GM19324 (cell line): ENCODE measurements at regions not wholly inside any gene's neighbourhood (a gene's known extent, or its start where the extent isn't known, plus 50 kb on each side); places are given as distances from the start of the nearest gene placed in this dataset.
"Not testable (repeated sequence)": the region's sequence is repeated elsewhere in the genome, so short reads cannot be mapped to it uniquely, and the experiment has no call there.

ENCODE experiments used
- ATAC-seq: cut with Tn5 transposase; IDR thresholded peaks from one replicate; pipeline ENCODE4 v1.9.1; 2021; ENCODE audit warnings: mild to moderate bottlenecking, moderate library complexity; ENCODE audit not compliant: unreplicated experiment, low FRiP score

DNA sequence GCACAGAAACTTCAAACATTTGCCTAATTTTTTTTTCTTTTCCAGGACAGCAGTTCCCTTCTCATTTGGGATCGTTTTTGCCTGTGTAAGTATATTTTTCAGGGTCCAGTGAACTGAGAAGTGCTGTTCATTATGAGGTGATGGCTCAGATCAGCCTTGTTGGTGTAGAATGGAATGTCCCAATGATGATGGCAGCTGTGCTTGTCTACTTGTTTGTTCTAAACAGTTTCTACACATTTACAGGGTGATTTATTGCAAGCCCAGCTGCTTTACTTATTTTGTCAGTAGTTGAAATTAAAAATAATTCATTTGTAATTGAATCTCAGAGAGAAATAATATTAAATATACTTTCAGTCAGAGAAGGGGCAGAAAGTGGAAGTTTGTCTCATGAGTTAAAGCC lies 337.6 kb upstream of the SEMA6A start:
- no peak for ATAC-seq

- ATAC-seq = no peak
Measured at GRCh38 chr5:116911074-116911473, 336.5 kb upstream of the SEMA6A start.

DNA sequence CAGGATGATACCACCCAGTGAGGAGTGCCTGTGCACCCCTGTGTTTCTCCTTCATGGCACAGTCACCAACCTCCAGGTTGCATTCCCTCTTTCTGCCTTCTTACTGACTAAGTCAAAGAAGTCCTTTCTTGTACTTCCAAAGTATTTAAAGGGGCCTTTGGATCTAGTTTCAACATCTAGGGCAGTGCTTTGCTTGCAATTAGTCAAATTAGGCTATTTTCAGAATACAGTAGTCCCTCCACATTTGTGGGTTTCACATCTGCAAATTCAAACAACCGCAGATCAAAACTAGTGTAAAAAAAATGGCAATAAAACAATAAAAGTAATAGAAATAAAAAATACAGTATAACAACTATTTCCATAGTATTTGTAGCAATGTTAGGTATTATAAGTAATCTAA lies 333.9 kb upstream of the SEMA6A start:
- ATAC-seq = peak; percentile 58

GRCh38 chr5:116905885-116906284 lies 331.3 kb upstream of the SEMA6A start:
- ATAC-seq = no peak

DNA sequence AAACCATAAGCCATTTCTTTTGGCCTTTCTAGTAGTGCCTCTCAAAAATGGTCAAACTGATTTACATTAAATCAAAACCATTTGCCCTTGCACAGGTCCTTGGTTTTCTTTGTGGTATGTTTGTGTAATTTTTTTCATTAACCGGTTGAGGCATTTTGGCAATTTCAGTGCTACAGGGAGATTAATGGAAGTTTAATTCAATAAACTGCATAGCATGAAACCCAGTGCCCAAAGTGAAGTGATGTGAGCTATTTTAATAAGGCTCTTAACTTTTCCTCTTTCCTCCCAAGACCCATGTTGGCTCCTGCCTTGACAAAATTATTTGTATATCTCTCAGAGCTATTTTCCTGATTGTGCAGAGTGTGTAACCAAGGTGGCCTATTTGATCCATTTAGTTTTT lies 326.2 kb upstream of the SEMA6A start:
- ATAC-seq = no peak

DNA sequence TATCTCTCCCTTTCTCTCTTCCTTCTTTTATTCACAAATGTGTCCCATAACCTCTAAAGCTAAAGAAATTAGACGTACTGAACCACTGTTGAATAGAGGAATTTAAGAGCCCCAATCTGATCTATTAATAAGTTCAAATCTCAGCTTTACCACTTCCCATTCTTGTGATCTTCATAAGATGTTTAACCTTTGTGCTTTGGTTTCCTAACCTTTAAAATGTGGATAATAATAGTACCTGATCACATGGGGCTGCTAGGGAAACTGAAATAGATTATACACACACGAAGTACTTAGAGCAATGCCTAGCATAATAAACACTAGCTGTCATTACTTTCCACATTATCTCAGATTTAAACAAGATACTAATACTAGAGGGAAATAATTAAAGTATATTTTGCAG lies 324.3 kb upstream of the SEMA6A start:
- ATAC-seq = peak; percentile 67

GRCh38 chr5:116897291-116897690 lies 322.7 kb upstream of the SEMA6A start:
- ATAC-seq = no peak

DNA sequence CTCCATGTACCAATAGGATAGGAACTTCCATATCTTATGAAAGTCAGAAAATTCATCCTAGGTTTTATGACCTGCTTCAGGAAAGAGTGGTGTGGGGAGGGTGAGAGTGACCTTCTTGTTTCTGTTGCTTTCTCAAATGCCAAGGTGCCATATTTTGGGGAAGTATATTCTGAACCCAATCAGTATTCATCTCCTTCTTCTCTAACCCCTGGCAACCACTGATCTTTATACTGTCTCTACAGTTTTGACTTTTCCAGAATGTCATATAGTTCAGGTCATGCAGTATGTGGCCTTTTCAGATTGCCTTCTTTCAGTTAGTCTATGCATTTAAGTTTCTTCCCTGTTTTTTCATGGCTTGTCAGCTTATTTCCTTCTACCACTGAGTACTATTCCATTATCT lies 321.4 kb upstream of the SEMA6A start:
- ATAC-seq = no peak

GRCh38 chr5:116892993-116893392 lies 318.4 kb upstream of the SEMA6A start:
- no peak for ATAC-seq

DNA sequence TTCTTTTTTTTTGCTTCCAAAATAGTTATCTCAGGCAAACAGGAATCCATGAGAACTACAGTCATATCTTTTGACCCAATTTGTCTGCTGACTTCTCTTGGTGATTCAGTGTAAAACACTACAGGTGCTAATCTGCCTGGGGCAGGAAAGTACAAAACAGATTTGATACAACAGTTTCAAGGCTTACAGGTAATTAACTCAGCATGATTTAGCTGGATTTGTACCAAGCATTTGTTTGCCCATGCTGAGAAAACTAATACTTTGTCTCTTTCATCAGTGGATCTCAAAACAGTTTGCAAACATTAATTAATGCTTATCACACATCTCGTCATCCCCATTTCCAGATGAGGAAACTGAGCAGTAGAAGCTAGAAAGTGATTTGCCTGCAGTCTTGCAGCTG lies 312.5 kb upstream of the SEMA6A start:
- ATAC-seq = no peak

DNA sequence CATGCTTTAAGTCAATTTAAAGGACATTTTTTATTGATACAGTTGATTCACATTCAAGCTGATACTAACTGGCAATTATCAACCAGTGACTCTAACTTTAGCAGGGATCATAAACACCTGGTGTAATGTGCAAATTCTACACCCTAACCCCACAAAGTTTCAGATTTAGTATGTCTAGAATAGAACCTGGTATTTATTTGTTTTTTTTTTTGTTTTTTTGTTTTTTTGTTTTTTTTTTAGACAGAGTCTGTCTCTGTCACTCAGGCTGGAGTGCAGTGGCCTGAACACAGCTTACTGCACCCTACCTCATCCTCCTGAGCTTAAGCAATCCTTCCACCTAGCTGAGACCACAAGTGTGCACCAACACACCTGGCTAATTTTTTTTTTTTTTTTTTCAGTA lies 311.2 kb upstream of the SEMA6A start:
- ATAC-seq = peak; percentile 66

DNA sequence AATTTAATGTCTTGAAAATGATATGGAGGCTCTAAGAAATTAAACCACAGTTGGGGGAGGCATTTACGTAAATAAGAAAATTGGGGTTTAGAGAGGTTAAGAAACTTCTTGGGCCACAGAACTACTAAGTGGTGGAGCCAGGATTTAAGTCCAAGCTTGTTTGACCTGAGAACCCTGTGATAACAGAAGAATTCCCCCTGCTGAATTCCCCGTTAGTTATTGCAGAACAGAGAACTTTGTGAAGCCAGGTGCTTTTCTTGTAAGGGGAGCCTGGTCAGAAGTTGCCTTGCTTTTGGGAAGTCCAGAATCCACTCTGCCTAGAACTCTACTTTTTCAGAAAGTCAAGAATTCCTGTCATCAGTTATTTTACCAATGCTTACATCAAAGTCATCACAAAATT lies 309.3 kb upstream of the SEMA6A start:
- ATAC-seq = no peak

DNA sequence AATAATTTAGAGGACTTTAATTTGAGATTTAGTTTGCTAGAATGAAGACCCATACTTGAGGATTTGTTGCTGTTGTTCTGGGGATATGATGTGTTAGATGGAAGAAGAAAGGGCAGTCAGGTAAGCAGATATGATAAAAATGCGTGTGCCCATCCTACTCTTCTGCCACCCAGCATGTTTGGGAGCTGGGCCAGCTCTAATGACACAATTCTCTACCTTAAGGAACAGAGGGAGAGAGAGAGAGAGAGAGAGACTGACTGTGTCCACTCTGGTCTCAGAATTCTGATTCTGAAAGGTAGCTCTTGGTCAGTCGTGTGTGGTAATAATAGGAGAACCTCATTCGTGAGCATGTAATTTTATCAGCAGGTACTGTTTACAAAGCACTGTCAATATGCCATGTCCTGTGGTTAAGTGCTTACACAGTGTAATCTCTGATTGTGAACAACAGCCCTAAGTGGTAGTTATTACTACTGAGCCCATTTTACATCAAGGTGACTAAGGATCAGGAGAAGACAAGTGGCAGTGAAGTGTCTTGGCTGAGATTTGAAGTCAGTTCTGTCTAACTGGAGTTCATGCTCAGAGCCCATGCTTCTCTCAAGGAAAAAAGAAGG lies 307.4 kb upstream of the SEMA6A start:
- no peak for ATAC-seq

- ATAC-seq = no peak
Measured at GRCh38 chr5:116880601-116881000, 306.0 kb upstream of the SEMA6A start.

DNA sequence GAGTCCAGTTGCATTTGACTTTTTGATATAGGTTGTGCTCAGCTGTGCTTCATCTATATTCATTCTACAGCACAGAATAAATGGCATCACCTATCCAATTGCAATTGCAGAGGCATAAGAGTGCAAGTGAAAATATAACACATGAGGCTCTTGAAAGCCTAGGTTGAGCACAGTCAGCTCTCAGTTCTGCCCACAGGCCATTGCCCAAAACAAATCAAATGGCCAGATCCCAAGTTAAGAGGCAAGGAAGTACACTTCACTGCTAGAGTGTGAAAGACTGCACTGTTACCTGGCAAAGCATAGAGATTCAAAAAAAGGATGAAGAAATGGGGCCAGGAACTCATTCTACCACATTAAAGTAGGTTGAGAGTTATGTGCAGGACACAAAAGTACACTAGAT lies 305.5 kb upstream of the SEMA6A start:
- no peak for ATAC-seq

- ATAC-seq = no peak
Measured at GRCh38 chr5:116876240-116876840, 301.7 kb upstream of the SEMA6A start.

DNA sequence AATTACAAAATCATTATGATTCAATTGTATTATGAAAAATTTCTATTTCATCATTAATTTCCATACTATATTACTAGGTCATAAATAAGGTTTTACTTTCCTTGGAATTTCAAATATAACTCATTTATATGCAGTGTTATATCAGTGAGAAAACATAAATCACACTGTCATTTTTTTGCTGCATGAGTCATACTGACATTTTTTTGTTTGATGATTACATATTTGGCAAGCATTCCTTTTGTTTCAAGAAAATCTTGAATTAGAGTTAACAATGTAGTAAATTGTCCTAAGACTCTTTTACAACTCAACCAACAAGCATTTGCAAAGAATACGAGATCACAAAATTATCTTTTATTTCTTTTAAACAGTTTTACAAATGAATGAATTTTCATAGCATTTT lies 298.4 kb upstream of the SEMA6A start:
- no peak for ATAC-seq

DNA sequence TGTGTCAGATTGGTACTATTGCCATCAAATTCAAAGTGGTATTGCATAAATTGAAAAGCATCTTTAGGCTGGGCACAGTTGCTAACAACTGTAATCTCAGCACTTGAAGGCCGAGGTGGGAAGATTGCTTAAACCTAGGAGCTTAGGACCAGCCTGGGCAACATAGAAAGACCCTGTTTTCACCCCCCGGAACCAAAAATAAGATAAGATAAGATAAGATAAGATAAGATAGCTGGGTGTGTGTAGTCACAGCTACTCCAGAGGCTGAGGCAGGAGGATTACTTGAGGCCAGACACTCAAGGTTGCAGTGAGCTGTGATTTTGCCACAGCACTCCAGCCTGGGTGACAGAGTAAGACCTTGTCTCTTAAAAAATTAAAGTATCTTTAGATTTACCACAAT lies 297.9 kb upstream of the SEMA6A start:
- ATAC-seq = no peak

DNA sequence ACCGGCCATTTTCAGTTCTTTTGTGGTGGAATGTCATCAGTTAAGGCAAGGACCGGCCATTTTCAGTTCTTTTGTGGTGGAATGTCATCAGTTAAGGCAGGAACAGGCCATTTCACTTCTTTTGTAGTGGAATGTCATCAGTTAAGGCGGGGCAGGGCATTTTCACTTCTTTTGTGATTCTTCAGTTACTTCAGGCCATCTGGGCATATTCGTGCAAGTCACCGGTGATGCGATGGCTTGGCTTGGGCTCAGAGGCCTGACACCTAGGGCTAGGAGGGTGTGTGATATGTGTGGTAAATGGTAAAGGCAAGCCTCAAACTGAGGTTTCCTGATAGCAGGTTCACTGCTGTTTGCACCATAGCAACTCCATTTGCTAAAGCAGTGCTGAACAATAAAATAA lies 293.2 kb upstream of the SEMA6A start:
- ATAC-seq = not testable (repeated sequence)

DNA sequence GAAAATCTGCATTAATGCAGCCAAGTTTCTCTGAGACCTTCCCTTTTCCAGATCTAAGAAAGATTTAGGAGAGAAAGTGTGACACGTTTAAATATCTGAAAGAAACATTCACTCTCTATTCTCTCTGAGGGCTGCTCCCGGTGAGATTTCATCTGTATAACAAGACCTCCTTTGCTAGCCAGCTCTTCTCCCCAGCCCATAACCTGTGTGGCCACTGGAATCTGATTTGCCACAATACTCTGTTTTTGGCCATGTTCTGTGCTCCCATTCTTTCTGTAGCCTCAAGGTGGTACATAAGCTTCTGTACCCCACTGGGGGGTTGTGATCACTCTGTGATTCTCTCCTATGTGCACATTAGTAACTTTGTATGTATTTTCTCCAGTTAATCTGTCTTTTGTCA lies 291.0 kb upstream of the SEMA6A start:
- ATAC-seq = no peak

- ATAC-seq = no peak
Measured at GRCh38 chr5:116864838-116865190, 290.2 kb upstream of the SEMA6A start.

DNA sequence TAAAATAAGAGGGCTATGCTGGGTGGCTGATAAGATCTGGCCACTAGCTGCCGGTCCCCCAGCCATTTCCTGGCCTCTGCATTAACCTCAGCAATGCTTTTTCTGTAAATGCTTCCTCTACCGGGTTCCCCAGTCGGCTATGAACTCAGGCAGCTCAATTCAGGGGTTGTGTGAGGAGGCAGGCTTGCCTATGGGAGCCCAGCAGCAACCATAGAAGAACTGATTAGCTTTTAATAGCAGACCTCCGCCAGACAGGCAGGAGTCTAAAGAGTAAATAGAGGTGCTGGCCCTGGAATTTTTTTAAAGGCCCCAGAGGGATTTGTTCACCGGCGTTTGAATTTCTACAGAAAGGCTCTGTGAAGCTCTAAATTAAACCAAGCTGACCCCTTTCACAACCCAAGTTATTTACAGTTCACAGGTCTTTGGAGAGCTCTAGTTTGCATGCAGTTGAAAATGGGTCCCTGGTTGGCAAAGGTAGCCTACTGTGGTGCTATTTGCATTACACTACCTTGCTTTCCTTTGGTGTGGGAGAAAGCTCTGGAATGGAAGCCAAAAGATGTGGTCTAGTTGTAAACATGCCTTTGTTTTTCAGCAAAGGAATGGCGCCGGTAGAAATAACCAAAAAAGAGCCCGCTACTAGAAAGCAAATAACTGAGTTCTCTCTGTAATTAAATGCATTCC lies 289.7 kb upstream of the SEMA6A start:
- ATAC-seq = no peak
